CD8-positive, alpha-beta memory T cell (primary cell): ENCODE measurements at regions not wholly inside any gene's neighbourhood (a gene's known extent, or its start where the extent isn't known, plus 50 kb on each side); places are given as distances from the start of the nearest gene placed in this dataset.
A peak's percentile ranks its signal among the peaks of the same experiment; 100 is the strongest.

Experiments used
- CTCF ChIA-PET: fragments of 350-600 bp; sonication (Branson Sonifier 250); formaldehyde crosslinking; loops from one replicate; lab custom pipeline; 2021; ENCODE audit warnings: antibody characterized with exemption; lab: Charles Lee
- POLR2A ChIA-PET: fragments of 350-600 bp; sonication (Branson Sonifier 250); formaldehyde crosslinking; loops from one replicate; lab custom pipeline; 2021; ENCODE audit warnings: antibody characterized with exemption; lab: Charles Lee
- DNase-seq, 5 donors: peaks; one replicate each; pipeline versions ENCODE4 v3.0.0 to v3.0.0-alpha.2; 2020 to 2022; ENCODE audit warnings: mixed read lengths in 1 of 5
- H3K27ac ChIP-seq: one replicate; pipeline ENCODE4 v1.7.0; 2013; ENCODE audit warnings: low read depth, mild to moderate bottlenecking, low read length, moderate library complexity
- H3K27me3 ChIP-seq: 2 replicates; pipeline ENCODE4 v1.7.0; 2013; ENCODE audit warnings: low read length, mild to moderate bottlenecking; ENCODE audit not compliant: insufficient read depth, poor library complexity, severe bottlenecking
- H3K36me3 ChIP-seq: 2 replicates; pipeline ENCODE4 v1.7.0; 2013; ENCODE audit warnings: mild to moderate bottlenecking, low read length, moderate library complexity; ENCODE audit not compliant: insufficient read depth
- H3K4me1 ChIP-seq: 2 replicates; pipeline ENCODE4 v1.7.0; 2013; ENCODE audit warnings: mild to moderate bottlenecking, low read length, moderate library complexity; ENCODE audit not compliant: insufficient read depth
- H3K4me3 ChIP-seq: 2 replicates; pipeline ENCODE4 v1.7.0; 2013; ENCODE audit warnings: mild to moderate bottlenecking, low read length
- H3K9me3 ChIP-seq: 2 replicates; pipeline ENCODE4 v1.7.0; 2013; ENCODE audit warnings: mild to moderate bottlenecking, low read length
- H3K27ac Mint-ChIP-seq, 8 donors: one replicate each; pipeline ENCODE4 v1.8.0; 2020 to 2021; ENCODE audit warnings: mixed read lengths in 8 of 8, mild to moderate bottlenecking in 6 of 8, inconsistent platforms in 3 of 8, moderate library complexity in 3 of 8
- H3K27me3 Mint-ChIP-seq, 2 donors: one replicate each; pipeline ENCODE4 v1.8.0; 2020 to 2021; ENCODE audit warnings: mixed read lengths in 2 of 2, mild to moderate bottlenecking in 1 of 2, moderate library complexity in 1 of 2
- H3K36me3 Mint-ChIP-seq, 3 donors: one replicate each; pipeline ENCODE4 v1.8.0; 2020 to 2021; ENCODE audit warnings: mixed read lengths in 3 of 3, inconsistent platforms in 1 of 3, mild to moderate bottlenecking in 1 of 3
- H3K4me1 Mint-ChIP-seq, 3 donors: one replicate each; pipeline ENCODE4 v1.8.0; 2020 to 2021; ENCODE audit warnings: mixed read lengths in 3 of 3, inconsistent platforms in 1 of 3, mild to moderate bottlenecking in 1 of 3
- H3K4me3 Mint-ChIP-seq, 7 donors: one replicate each; pipeline ENCODE4 v1.8.0; 2020 to 2021; ENCODE audit warnings: mixed read lengths in 7 of 7, mild to moderate bottlenecking in 6 of 7, moderate library complexity in 4 of 7, inconsistent platforms in 2 of 7
- H3K9me3 Mint-ChIP-seq, 5 donors: one replicate each; pipeline ENCODE4 v1.8.0; 2020 to 2022; ENCODE audit warnings: mixed read lengths in 5 of 5, mild to moderate bottlenecking in 3 of 5, moderate library complexity in 2 of 5, inconsistent platforms in 1 of 5

DNA sequence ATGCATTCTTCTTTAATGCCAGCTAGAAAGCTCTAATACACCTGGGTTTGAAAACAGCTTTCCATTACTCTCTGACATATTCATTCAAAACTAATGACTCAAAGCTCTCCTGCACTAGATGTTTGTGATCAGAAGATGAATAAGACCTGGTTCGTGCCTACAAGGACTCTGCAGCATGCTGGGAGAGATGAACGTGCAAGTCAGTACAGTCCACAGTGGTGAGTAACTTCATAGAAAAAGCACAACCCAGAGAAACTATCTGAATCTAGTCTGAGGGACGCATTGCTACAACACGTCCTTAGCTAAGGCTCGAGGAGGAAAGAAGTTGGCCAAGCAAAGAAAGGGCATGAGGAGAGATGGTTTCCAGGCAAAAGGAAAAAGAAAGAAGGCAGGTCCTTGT, 234.3 kb downstream of the OSR1 start:
- CTCF ChIA-PET, result no interaction called here

DNA sequence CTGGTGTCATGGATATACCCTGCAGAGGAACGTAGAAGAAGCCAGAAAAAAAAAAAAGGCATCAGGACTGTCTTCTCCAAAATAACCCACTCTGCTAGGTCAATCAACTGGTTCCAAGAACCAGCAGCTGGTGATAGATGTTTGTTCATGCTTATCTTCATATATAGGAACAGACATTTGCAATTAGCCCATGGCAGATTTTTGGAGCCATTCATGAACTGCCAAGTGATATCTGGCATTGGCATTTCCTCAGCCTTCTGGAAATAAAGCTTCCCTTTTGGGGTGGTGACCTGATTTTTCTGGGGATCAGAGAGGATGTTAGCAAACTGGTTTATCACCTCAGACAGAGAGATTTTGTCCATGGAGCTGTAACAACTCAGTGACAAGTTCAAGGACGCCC, 234.9 kb downstream of the OSR1 start:
- H3K4me1 ChIP-seq, result no peaks in the 10 kb centered on the region
- H3K27me3 ChIP-seq, result no peaks in the 10 kb centered on the region
- H3K36me3 Mint-ChIP-seq, result peaks cover 0 to 2% (median 0%) of the 10 kb centered on the region in 3 donors
- no peaks in the 10 kb centered on the region for H3K9me3 ChIP-seq
- H3K36me3 ChIP-seq, result no peaks in the 10 kb centered on the region
- CTCF ChIA-PET, result no interaction called here
- POLR2A ChIA-PET, result no interaction called here
- no peak for DNase-seq
- no peaks in the 10 kb centered on the region for H3K27me3 Mint-ChIP-seq
- H3K4me1 Mint-ChIP-seq, result no peaks in the 10 kb centered on the region
- H3K9me3 Mint-ChIP-seq, result peaks cover 0 to 5% (median 2%) of the 10 kb centered on the region in 5 donors
- H3K4me3 Mint-ChIP-seq, result no peak overlapping the region
- H3K27ac ChIP-seq, result no peak overlapping the region
- no peak overlapping the region for H3K27ac Mint-ChIP-seq
- no peak overlapping the region for H3K4me3 ChIP-seq

More for the DNA sequence above, 234.3 kb downstream of the OSR1 start:
- no peaks in the 10 kb centered on the region for H3K4me1 ChIP-seq
- H3K9me3 Mint-ChIP-seq, result peaks cover 0 to 2% (median 2%) of the 10 kb centered on the region in 5 donors
- no peaks in the 10 kb centered on the region for H3K27me3 Mint-ChIP-seq
- H3K36me3 Mint-ChIP-seq, result peaks cover 0 to 2% (median 0%) of the 10 kb centered on the region in 3 donors
- H3K27ac Mint-ChIP-seq, result no peak overlapping the region
- no peaks in the 10 kb centered on the region for H3K4me1 Mint-ChIP-seq
- H3K4me3 ChIP-seq, result no peak overlapping the region
- no peak overlapping the region for H3K27ac ChIP-seq
- H3K4me3 Mint-ChIP-seq, result no peak overlapping the region
- POLR2A ChIA-PET, result no interaction called here
- H3K36me3 ChIP-seq, result no peaks in the 10 kb centered on the region
- no peaks in the 10 kb centered on the region for H3K27me3 ChIP-seq
- H3K9me3 ChIP-seq, result no peaks in the 10 kb centered on the region
- no peak for DNase-seq

DNA sequence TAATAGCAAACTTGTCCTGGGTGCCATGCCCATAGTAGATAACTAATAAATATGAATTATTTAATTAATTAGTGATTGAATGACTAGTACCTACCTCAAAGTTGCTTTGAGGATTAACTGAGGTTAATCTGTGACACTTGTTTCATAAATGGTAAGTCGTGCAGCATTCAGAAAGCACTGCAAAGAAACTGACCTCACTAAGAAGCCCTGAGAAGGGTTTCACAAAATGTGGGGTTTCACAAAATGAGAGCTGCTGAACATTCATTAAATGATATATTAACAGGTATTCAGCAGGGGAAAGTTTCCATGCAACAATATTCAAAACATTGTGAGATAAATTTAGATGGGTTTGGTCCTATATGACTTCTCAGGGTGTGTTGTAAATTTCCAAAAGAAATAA, 236.2 kb downstream of the OSR1 start:
- no peaks in the 10 kb centered on the region for H3K4me1 Mint-ChIP-seq

DNA sequence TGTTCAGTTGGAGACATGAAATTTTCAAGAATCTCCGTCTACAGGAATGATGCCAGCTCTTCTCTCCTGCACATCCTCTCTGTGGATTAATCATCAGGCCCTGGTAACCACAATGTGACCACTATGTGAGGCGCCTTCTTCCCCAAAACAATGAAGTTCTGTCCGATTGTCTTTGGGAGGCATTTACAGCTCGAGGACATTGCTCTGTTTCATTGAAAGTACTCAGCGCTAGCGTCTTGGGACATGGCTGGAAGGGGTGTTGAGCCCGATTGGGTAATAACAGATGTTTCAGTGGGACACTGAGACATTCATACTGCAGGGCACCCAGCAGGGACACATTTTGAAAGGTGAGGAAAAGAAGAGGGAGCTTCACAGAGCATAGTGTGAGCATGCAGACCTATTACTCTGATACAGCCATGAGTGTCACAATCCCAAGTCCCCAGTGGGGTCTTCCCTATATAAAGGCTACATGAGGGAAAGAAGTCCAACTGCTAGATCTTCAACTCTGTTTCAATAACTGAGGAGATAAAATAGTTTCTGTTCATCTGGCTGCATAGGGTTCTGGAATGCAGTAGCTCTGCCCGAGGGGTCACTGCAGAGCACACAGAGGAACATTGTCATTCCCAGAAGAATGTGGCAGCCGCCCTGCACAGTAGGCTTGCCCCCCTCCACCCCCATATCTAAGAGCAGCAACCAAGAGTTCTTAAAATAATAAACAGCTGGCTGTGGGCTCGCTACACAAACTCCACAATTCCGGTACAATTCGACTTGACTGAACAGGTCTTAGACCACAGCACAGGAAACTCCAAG, 237.3 kb downstream of the OSR1 start:
- Histone ChIP-seq H3K36me3 (no peaks in the 10 kb centered on the region), H3K9me3 (no peaks in the 10 kb centered on the region), H3K4me3 (no peak overlapping the region), H3K27ac (no peak overlapping the region), H3K4me1 (no peaks in the 10 kb centered on the region), H3K27me3 (no peaks in the 10 kb centered on the region)
- POLR2A ChIA-PET, result no interaction called here
- Mint-ChIP-seq H3K36me3 (peaks cover 0 to 2% (median 0%) of the 10 kb centered on the region in 3 donors), H3K4me3 (no peak overlapping the region), H3K27ac (no peak overlapping the region), H3K4me1 (no peaks in the 10 kb centered on the region), H3K27me3 (no peaks in the 10 kb centered on the region), H3K9me3 (peaks cover 0 to 8% (median 2%) of the 10 kb centered on the region in 5 donors)
- CTCF ChIA-PET, result no interaction called here
- DNase-seq, result no peak

More for the DNA sequence above, 236.2 kb downstream of the OSR1 start:
- Histone ChIP-seq H3K27ac (no peak overlapping the region), H3K4me3 (no peak overlapping the region), H3K4me1 (no peaks in the 10 kb centered on the region), H3K36me3 (no peaks in the 10 kb centered on the region), H3K9me3 (no peaks in the 10 kb centered on the region), H3K27me3 (no peaks in the 10 kb centered on the region)
- ChIA-PET POLR2A (no interaction called here), CTCF (no interaction called here)
- no peak overlapping the region for H3K27ac Mint-ChIP-seq
- DNase-seq, result no peak
- H3K9me3 Mint-ChIP-seq, result peaks cover 0 to 7% (median 2%) of the 10 kb centered on the region in 5 donors
- peaks cover 0 to 2% (median 0%) of the 10 kb centered on the region in 3 donors for H3K36me3 Mint-ChIP-seq
- no peaks in the 10 kb centered on the region for H3K27me3 Mint-ChIP-seq
- no peak overlapping the region for H3K4me3 Mint-ChIP-seq

DNA sequence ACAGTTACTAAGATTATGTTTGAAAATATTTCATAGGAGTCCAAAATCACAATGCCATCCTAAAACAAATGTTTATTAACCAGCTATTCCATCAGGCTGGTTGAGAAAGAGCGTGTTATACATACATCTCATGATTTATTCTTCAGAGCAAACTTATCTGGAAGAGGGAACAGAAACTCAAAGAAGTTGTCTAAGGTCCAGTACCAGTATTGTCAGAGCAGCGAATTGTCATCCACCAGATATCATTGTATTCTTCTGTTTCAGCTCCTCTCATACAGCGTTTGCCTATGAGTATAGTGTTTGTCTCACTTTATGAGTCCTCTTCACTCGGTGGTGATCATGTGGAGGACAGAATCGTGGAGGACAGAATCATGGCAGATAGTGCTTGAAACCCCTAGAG, 238.2 kb downstream of the OSR1 start:
- H3K4me3 Mint-ChIP-seq, result no peak overlapping the region
- no peak overlapping the region for H3K27ac Mint-ChIP-seq
- Histone ChIP-seq H3K4me3 (no peak overlapping the region), H3K4me1 (no peaks in the 10 kb centered on the region), H3K27ac (no peak overlapping the region), H3K27me3 (no peaks in the 10 kb centered on the region), H3K9me3 (no peaks in the 10 kb centered on the region), H3K36me3 (no peaks in the 10 kb centered on the region)
- CTCF ChIA-PET, result no interaction called here
- DNase-seq, result no peak
- no peaks in the 10 kb centered on the region for H3K27me3 Mint-ChIP-seq
- POLR2A ChIA-PET, result no interaction called here
- peaks cover 0 to 7% (median 2%) of the 10 kb centered on the region in 5 donors for H3K9me3 Mint-ChIP-seq
- H3K4me1 Mint-ChIP-seq, result no peaks in the 10 kb centered on the region
- peaks cover 0 to 2% (median 0%) of the 10 kb centered on the region in 3 donors for H3K36me3 Mint-ChIP-seq

DNA sequence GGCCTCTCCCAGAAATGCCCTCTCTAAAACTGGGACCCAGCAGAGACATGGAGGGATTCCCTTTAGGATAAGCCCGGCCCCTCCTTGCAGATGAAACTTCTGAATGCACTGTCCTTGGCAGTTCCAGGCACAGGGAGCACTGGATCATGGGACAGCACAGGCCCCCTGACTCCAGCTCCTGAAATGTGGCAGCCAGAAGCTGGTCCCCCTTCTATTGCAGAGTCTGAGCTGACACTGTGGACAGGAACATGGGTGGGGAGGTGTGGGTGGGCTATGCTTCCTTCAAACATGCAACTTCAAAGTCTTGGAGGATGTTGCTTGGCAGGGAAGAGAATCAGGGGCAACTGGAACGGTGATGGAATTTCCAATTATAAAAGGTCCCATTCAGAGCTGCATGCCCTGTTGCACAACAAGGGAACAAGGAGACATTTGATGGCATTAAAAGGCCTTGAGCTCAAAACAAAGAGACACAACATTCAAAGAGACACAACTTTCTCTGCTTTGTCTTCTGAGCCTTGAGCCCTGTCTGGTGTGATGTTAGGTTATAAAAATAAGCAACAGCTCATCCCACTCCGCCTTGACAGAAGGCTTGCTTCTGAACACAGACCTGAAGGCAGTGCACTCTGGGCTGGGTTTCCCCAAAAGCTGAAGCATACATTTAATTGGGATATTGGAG, 239.0 kb downstream of the OSR1 start:
- H3K4me1 Mint-ChIP-seq, result no peaks in the 10 kb centered on the region

DNA sequence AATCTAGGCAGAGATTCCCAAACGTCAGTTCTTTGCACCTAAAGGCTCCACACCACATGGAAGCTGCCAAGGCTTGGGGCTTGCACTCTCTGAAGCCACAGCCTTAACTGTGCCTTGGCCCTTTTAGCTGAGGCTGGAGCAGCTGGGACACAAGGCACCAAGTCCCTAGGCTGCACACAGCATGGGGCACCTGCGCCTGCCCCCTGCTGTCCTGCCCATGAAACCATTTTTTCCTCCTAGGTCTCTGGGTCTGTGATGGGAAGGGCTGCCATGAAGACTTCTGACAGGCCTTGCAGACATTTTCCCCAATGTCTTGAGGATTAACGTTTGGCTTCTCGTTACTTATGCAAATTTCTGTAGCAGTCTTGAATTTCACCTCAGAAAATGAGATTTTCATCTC, 241.5 kb downstream of the OSR1 start:
- H3K9me3 ChIP-seq, result no peaks in the 10 kb centered on the region
- no peaks in the 10 kb centered on the region for H3K36me3 Mint-ChIP-seq
- no peaks in the 10 kb centered on the region for H3K4me1 Mint-ChIP-seq
- peak overlapping the region in 1 of 8 donors; percentile 59 for H3K27ac Mint-ChIP-seq
- H3K27me3 Mint-ChIP-seq, result no peaks in the 10 kb centered on the region
- H3K4me1 ChIP-seq, result no peaks in the 10 kb centered on the region
- H3K27ac ChIP-seq, result no peak overlapping the region
- no peak overlapping the region for H3K4me3 Mint-ChIP-seq
- no peak for DNase-seq
- CTCF ChIA-PET, result no interaction called here
- H3K27me3 ChIP-seq, result no peaks in the 10 kb centered on the region
- no peaks in the 10 kb centered on the region for H3K36me3 ChIP-seq
- no peak overlapping the region for H3K4me3 ChIP-seq
- peaks cover 0 to 7% (median 0%) of the 10 kb centered on the region in 5 donors for H3K9me3 Mint-ChIP-seq
- POLR2A ChIA-PET, result no interaction called here

More for the DNA sequence above, 239.0 kb downstream of the OSR1 start:
- Mint-ChIP-seq H3K36me3 (no peaks in the 10 kb centered on the region), H3K4me3 (no peak overlapping the region), H3K27ac (no peak overlapping the region), H3K27me3 (no peaks in the 10 kb centered on the region), H3K9me3 (peaks cover 0 to 7% (median 2%) of the 10 kb centered on the region in 5 donors)
- POLR2A ChIA-PET, result no interaction called here
- DNase-seq, result no peak
- no peak overlapping the region for H3K4me3 ChIP-seq
- H3K27ac ChIP-seq, result no peak overlapping the region
- CTCF ChIA-PET, result no interaction called here
- H3K9me3 ChIP-seq, result no peaks in the 10 kb centered on the region
- H3K36me3 ChIP-seq, result no peaks in the 10 kb centered on the region
- no peaks in the 10 kb centered on the region for H3K4me1 ChIP-seq
- H3K27me3 ChIP-seq, result no peaks in the 10 kb centered on the region

DNA sequence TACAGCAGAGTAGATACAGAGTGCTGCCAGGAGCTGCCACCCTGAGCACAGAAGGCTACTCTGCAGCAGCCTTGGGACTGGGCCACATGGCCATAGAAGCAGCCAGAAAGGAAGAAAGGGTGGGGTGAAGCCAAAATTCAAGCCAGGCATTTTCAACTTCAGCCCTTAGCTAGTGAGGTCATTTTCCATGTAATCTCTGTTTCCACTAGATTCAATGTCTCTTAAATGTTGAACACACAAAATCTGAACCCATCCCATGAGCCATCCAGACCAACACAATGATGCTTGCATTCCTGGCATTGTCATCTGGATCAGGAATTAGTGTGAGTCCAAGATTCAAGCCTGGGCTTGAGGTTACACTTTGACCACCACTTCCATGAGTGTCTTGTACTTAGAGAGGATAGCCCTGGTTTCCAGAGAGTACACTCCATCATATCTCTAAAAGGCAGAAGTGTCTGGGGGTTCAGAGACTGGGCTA, 243.6 kb downstream of the OSR1 start:
- no peaks in the 10 kb centered on the region for H3K27me3 ChIP-seq

More for the DNA sequence above, 243.6 kb downstream of the OSR1 start:
- ChIA-PET POLR2A (no interaction called here), CTCF (no interaction called here)
- H3K4me1 Mint-ChIP-seq, result no peaks in the 10 kb centered on the region
- H3K9me3 Mint-ChIP-seq, result peaks cover 0 to 7% (median 0%) of the 10 kb centered on the region in 5 donors
- Histone ChIP-seq H3K4me1 (no peaks in the 10 kb centered on the region), H3K27ac (no peak overlapping the region), H3K36me3 (no peaks in the 10 kb centered on the region), H3K9me3 (no peaks in the 10 kb centered on the region), H3K4me3 (no peak overlapping the region)
- peaks cover 0 to 2% of the 10 kb centered on the region in 2 donors for H3K27me3 Mint-ChIP-seq
- no peak overlapping the region for H3K27ac Mint-ChIP-seq
- H3K36me3 Mint-ChIP-seq, result no peaks in the 10 kb centered on the region
- no peak overlapping the region for H3K4me3 Mint-ChIP-seq
- DNase-seq, result no peak
